Naive thymus-derived CD4-positive, alpha-beta T cell (primary cell): ENCODE measurements at regions not wholly inside any gene's neighbourhood (a gene's known extent, or its start where the extent isn't known, plus 50 kb on each side); places are given as distances from the start of the nearest gene placed in this dataset.

Experiments
- ATAC-seq: fragments of 150-1000 bp; cut with Tn5 transposase; 2 replicates; pipeline ENCODE4 v1.10.0; 2021; ENCODE audit warnings: mild to moderate bottlenecking, moderate library complexity
- CTCF ChIA-PET: fragments of 350-600 bp; sonication (Branson Sonifier 250); formaldehyde crosslinking; loops from one replicate; lab custom pipeline; 2021; ENCODE audit warnings: antibody characterized with exemption; lab: Charles Lee
- POLR2A ChIA-PET: fragments of 350-600 bp; sonication (Branson Sonifier 250); formaldehyde crosslinking; loops from one replicate; lab custom pipeline; 2021; ENCODE audit warnings: antibody characterized with exemption, inconsistent platforms; lab: Charles Lee
- DNase-seq, 9 donors: peaks; one replicate each; pipeline versions ENCODE4 v3.0.0 to v3.0.0-alpha.2; 2020 to 2022; ENCODE audit warnings: mixed read lengths in 1 of 9
- H3K27ac ChIP-seq: one replicate; pipeline ENCODE4 v1.7.0; 2013; ENCODE audit warnings: mild to moderate bottlenecking, low read depth, low read length, moderate library complexity
- H3K27me3 ChIP-seq, 2 donors: one replicate each; pipeline ENCODE4 v1.7.0; 2013; ENCODE audit warnings: low read length in 2 of 2, mild to moderate bottlenecking in 2 of 2, moderate library complexity in 2 of 2; ENCODE audit not compliant: control insufficient read depth in 2 of 2, insufficient read depth in 2 of 2
- H3K36me3 ChIP-seq, 3 experiments: 1 replicate in 2 of 3; 2 replicates in 1 of 3; pipeline ENCODE4 v1.7.0; 2013; ENCODE audit warnings: low read length in 3 of 3, mild to moderate bottlenecking in 3 of 3, moderate library complexity in 1 of 3; ENCODE audit not compliant: insufficient read depth in 3 of 3, control insufficient read depth in 2 of 3
- H3K4me1 ChIP-seq, 2 donors: one replicate each; pipeline ENCODE4 v1.7.0; 2013; ENCODE audit warnings: low read length in 2 of 2, mild to moderate bottlenecking in 2 of 2, moderate library complexity in 1 of 2; ENCODE audit not compliant: control insufficient read depth in 2 of 2, insufficient read depth in 2 of 2
- H3K4me3 ChIP-seq: 2 replicates; pipeline ENCODE4 v1.7.0; 2013; ENCODE audit warnings: mild to moderate bottlenecking, low read length
- H3K9me3 ChIP-seq, 3 experiments: 1 replicate in 2 of 3; 2 replicates in 1 of 3; pipeline ENCODE4 v1.7.0; 2013; ENCODE audit warnings: low read length in 3 of 3; ENCODE audit not compliant: control insufficient read depth in 2 of 3
- H3K27ac Mint-ChIP-seq, 9 donors: one replicate each; pipeline ENCODE4 v1.8.0; 2020 to 2022; ENCODE audit warnings: mixed read lengths in 9 of 9, mild to moderate bottlenecking in 8 of 9, moderate library complexity in 5 of 9, inconsistent platforms in 2 of 9
- H3K27me3 Mint-ChIP-seq, 5 donors: one replicate each; pipeline ENCODE4 v1.8.0; 2021 to 2022; ENCODE audit warnings: mixed read lengths in 5 of 5, mild to moderate bottlenecking in 1 of 5
- H3K36me3 Mint-ChIP-seq, 5 donors: one replicate each; pipeline ENCODE4 v1.8.0; 2020 to 2022; ENCODE audit warnings: mixed read lengths in 5 of 5, mild to moderate bottlenecking in 3 of 5, inconsistent platforms in 1 of 5
- H3K4me1 Mint-ChIP-seq, 7 donors: one replicate each; pipeline ENCODE4 v1.8.0; 2020 to 2022; ENCODE audit warnings: mixed read lengths in 7 of 7, mild to moderate bottlenecking in 3 of 7, inconsistent platforms in 1 of 7
- H3K4me3 Mint-ChIP-seq, 10 donors: one replicate each; pipeline ENCODE4 v1.8.0; 2020 to 2022; ENCODE audit warnings: mild to moderate bottlenecking in 10 of 10, mixed read lengths in 10 of 10, moderate library complexity in 6 of 10, inconsistent platforms in 2 of 10
- H3K9me3 Mint-ChIP-seq, 11 donors: one replicate each; pipeline ENCODE4 v1.8.0; 2020 to 2022; ENCODE audit warnings: mixed read lengths in 11 of 11, mild to moderate bottlenecking in 4 of 11, inconsistent platforms in 1 of 11, moderate library complexity in 1 of 11
- intact Hi-C, 2 donors: fragments of 100-400 bp; cut with micrococcal nuclease; formaldehyde crosslinking; loops; one replicate each; pipeline ENCODE4 v1.15.1; 2023

DNA sequence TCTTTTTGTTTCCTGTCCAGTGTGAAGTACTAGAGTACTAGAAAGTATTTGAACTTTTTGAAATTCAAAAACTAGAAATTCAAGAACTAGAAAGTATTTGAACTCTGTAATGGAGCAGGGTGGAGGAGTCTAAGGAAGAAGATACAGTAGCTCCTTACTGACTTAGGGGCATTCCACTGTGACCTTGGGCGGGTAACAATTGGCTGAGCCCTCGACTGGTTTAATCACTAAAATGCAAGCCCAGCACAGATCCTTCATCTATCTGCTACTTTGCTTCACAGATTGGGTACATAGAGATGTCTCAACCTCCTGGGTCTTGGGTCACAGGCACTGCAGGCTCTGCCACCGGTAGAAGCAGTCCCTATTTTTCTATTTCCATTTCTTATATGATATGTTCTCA lies 462.1 kb upstream of the AGTR1 start:
- peaks cover 0 to 2% (median 0%) of the 10 kb centered on the region in 7 donors for H3K4me1 Mint-ChIP-seq
- intact Hi-C loops = no loop called here
- Histone ChIP-seq H3K4me3 (no peak overlapping the region), H3K4me1 (no peaks in the 10 kb centered on the region), H3K9me3 (no peaks in the 10 kb centered on the region), H3K27ac (no peak overlapping the region), H3K36me3 (no peaks in the 10 kb centered on the region), H3K27me3 (no peaks in the 10 kb centered on the region)
- H3K4me3 Mint-ChIP-seq = no peak overlapping the region
- ATAC-seq = no peak
- no peak for DNase-seq
- POLR2A ChIA-PET = no interaction called here
- H3K9me3 Mint-ChIP-seq = peaks cover 0 to 11% (median 0%) of the 10 kb centered on the region in 11 donors
- H3K27ac Mint-ChIP-seq = no peak overlapping the region
- CTCF ChIA-PET = no interaction called here
- H3K36me3 Mint-ChIP-seq = no peaks in the 10 kb centered on the region
- H3K27me3 Mint-ChIP-seq = no peaks in the 10 kb centered on the region

DNA sequence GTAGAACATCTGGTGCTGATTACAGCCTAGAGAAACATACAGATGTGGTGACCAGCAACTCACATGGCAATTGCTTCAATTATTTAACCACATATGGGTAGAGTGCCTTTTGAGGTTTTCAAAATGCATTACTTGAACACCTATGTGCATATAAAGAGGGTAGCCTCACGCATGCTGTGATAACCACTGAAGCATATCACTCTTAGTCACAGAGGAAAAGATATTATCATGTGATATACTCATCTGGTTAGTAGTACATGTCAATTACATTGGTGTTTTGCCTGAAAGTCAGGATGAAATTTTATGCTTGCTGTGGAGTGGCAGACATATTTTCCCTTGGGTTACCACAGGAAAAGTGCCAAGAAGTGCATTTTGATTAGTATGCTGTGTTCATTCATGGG lies 459.3 kb upstream of the AGTR1 start:
- intact Hi-C loops = no loop called here
- POLR2A ChIA-PET = no interaction called here
- H3K9me3 Mint-ChIP-seq = peaks cover 0 to 15% (median 2%) of the 10 kb centered on the region in 11 donors
- CTCF ChIA-PET = no interaction called here
- H3K4me1 Mint-ChIP-seq = peaks cover 0 to 2% (median 0%) of the 10 kb centered on the region in 7 donors
- Histone ChIP-seq H3K36me3 (no peaks in the 10 kb centered on the region), H3K4me3 (no peak overlapping the region), H3K27me3 (no peaks in the 10 kb centered on the region), H3K9me3 (no peaks in the 10 kb centered on the region), H3K27ac (no peak overlapping the region), H3K4me1 (no peaks in the 10 kb centered on the region)
- H3K27ac Mint-ChIP-seq = no peak overlapping the region
- ATAC-seq (no peak), DNase-seq (no peak)
- H3K4me3 Mint-ChIP-seq = no peak overlapping the region
- H3K27me3 Mint-ChIP-seq = no peaks in the 10 kb centered on the region
- H3K36me3 Mint-ChIP-seq = no peaks in the 10 kb centered on the region

GRCh38 chr3:148240351-148240750 lies 457.4 kb upstream of the AGTR1 start:
- Mint-ChIP-seq H3K9me3 (peaks cover 0 to 10% (median 1%) of the 10 kb centered on the region in 11 donors), H3K4me1 (peaks cover 0 to 2% (median 0%) of the 10 kb centered on the region in 7 donors), H3K36me3 (no peaks in the 10 kb centered on the region), H3K27ac (no peak overlapping the region), H3K4me3 (no peak overlapping the region), H3K27me3 (no peaks in the 10 kb centered on the region)
- H3K4me1 ChIP-seq = no peaks in the 10 kb centered on the region
- H3K36me3 ChIP-seq = no peaks in the 10 kb centered on the region
- no peak for DNase-seq
- no peaks in the 10 kb centered on the region for H3K27me3 ChIP-seq
- CTCF ChIA-PET = no interaction called here
- POLR2A ChIA-PET = no interaction called here
- no peak overlapping the region for H3K4me3 ChIP-seq
- no peak overlapping the region for H3K27ac ChIP-seq
- intact Hi-C loops = no loop called here
- ATAC-seq = no peak
- no peaks in the 10 kb centered on the region for H3K9me3 ChIP-seq

- no peak overlapping the region for H3K4me3 ChIP-seq
- no peaks in the 10 kb centered on the region for H3K9me3 ChIP-seq
- DNase-seq = no peak
- peaks cover 0 to 11% (median 2%) of the 10 kb centered on the region in 11 donors for H3K9me3 Mint-ChIP-seq
- H3K4me3 Mint-ChIP-seq = no peak overlapping the region
- no peak overlapping the region for H3K27ac ChIP-seq
- no peaks in the 10 kb centered on the region for H3K4me1 Mint-ChIP-seq
- ChIA-PET CTCF (no interaction called here), POLR2A (no interaction called here)
- intact Hi-C loops = no loop called here
- H3K27me3 Mint-ChIP-seq = no peaks in the 10 kb centered on the region
- no peak for ATAC-seq
- no peaks in the 10 kb centered on the region for H3K36me3 Mint-ChIP-seq
- H3K27ac Mint-ChIP-seq = no peak overlapping the region
- H3K36me3 ChIP-seq = no peaks in the 10 kb centered on the region
- no peaks in the 10 kb centered on the region for H3K4me1 ChIP-seq
- no peaks in the 10 kb centered on the region for H3K27me3 ChIP-seq
Measured at GRCh38 chr3:148243609-148244008, 454.1 kb upstream of the AGTR1 start.

GRCh38 chr3:148246291-148246923 lies 451.3 kb upstream of the AGTR1 start:
- H3K4me3 Mint-ChIP-seq = no peak overlapping the region
- ChIA-PET POLR2A (no interaction called here), CTCF (no interaction called here)
- H3K27ac Mint-ChIP-seq = no peak overlapping the region
- no peaks in the 10 kb centered on the region for H3K36me3 ChIP-seq
- H3K27me3 Mint-ChIP-seq = no peaks in the 10 kb centered on the region
- no peak overlapping the region for H3K27ac ChIP-seq
- H3K4me3 ChIP-seq = no peak overlapping the region
- H3K27me3 ChIP-seq = no peaks in the 10 kb centered on the region
- no peak for DNase-seq
- intact Hi-C loops = no loop called here
- H3K9me3 Mint-ChIP-seq = peaks cover 0 to 8% (median 0%) of the 10 kb centered on the region in 11 donors
- no peaks in the 10 kb centered on the region for H3K9me3 ChIP-seq
- no peaks in the 10 kb centered on the region for H3K4me1 ChIP-seq
- no peaks in the 10 kb centered on the region for H3K36me3 Mint-ChIP-seq
- ATAC-seq = no peak
- H3K4me1 Mint-ChIP-seq = no peaks in the 10 kb centered on the region

DNA sequence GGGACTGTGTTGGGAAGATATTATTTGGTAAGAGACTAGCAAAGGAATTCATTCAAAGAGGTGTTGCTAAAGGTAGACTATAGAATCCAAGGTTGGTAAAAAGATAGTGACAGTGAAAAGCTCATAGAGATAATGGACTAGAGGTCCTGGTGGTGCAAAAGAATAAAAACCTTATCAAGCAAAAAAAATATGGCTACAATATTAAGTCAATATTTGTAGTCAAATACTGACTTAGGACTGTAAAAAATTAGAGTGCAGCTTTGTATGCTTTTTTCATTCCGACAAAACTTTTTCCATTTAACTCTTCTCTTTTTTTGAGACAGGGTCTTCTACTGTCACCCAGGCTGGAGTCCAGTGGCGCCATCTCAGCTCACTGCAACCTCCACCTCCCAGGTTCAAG lies 444.0 kb upstream of the AGTR1 start:
- H3K4me1 ChIP-seq = no peaks in the 10 kb centered on the region
- POLR2A ChIA-PET = no interaction called here
- H3K4me3 ChIP-seq = no peak overlapping the region

GRCh38 chr3:148254402-148254801 lies 443.3 kb upstream of the AGTR1 start:
- intact Hi-C loops = no loop called here

More for the DNA sequence above, 444.0 kb upstream of the AGTR1 start:
- CTCF ChIA-PET = no interaction called here
- H3K27me3 ChIP-seq = no peaks in the 10 kb centered on the region
- no peaks in the 10 kb centered on the region for H3K9me3 ChIP-seq
- H3K9me3 Mint-ChIP-seq = peaks cover 0 to 15% (median 0%) of the 10 kb centered on the region in 11 donors
- intact Hi-C loops = no loop called here
- no peak overlapping the region for H3K4me3 Mint-ChIP-seq
- H3K27ac Mint-ChIP-seq = no peak overlapping the region
- no peaks in the 10 kb centered on the region for H3K27me3 Mint-ChIP-seq
- ATAC-seq = no peak
- no peaks in the 10 kb centered on the region for H3K36me3 Mint-ChIP-seq
- no peaks in the 10 kb centered on the region for H3K4me1 Mint-ChIP-seq
- no peaks in the 10 kb centered on the region for H3K36me3 ChIP-seq
- H3K27ac ChIP-seq = no peak overlapping the region
- DNase-seq = no peak

More at GRCh38 chr3:148254402-148254801, 443.3 kb upstream of the AGTR1 start:
- POLR2A ChIA-PET = no interaction called here
- Histone ChIP-seq H3K4me3 (no peak overlapping the region), H3K27me3 (no peaks in the 10 kb centered on the region), H3K4me1 (no peaks in the 10 kb centered on the region), H3K27ac (no peak overlapping the region), H3K36me3 (no peaks in the 10 kb centered on the region), H3K9me3 (no peaks in the 10 kb centered on the region)
- Mint-ChIP-seq H3K4me1 (no peaks in the 10 kb centered on the region), H3K9me3 (peaks cover 0 to 17% (median 0%) of the 10 kb centered on the region in 11 donors), H3K27ac (no peak overlapping the region), H3K4me3 (no peak overlapping the region), H3K27me3 (no peaks in the 10 kb centered on the region), H3K36me3 (no peaks in the 10 kb centered on the region)
- ATAC-seq = no peak
- no peak for DNase-seq
- CTCF ChIA-PET = no interaction called here
